GM19328 (cell line): ENCODE measurements at regions not wholly inside any gene's neighbourhood (a gene's known extent, or its start where the extent isn't known, plus 50 kb on each side); places are given as distances from the start of the nearest gene placed in this dataset.
"Not testable (repeated sequence)": the region's sequence is repeated elsewhere in the genome, so short reads cannot be mapped to it uniquely, and the experiment has no call there.

Experiments used
- ATAC-seq: cut with Tn5 transposase; IDR thresholded peaks from one replicate; pipeline ENCODE4 v1.9.1; 2021; ENCODE audit warnings: mild to moderate bottlenecking, moderate library complexity; ENCODE audit not compliant: unreplicated experiment

DNA sequence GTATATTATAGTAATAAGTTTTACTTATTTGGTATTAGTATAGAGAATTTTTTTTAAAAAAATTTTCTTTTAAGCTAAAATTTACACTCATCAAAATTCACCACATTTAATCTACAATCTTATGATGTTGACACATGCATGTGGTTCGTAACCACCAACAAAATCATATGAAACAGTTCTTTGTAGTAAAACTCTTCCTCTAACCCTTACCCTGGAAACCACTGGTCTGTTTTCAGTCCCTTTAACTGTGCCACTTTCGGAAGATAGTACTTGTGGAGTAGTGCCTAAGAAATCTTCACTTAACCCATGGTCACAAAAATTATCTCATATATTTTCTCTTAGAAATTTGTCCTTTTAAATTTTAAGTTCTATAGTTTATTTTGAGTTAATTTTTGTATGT lies 1498.8 kb downstream of the MAT2B start:
- no peak for ATAC-seq

DNA sequence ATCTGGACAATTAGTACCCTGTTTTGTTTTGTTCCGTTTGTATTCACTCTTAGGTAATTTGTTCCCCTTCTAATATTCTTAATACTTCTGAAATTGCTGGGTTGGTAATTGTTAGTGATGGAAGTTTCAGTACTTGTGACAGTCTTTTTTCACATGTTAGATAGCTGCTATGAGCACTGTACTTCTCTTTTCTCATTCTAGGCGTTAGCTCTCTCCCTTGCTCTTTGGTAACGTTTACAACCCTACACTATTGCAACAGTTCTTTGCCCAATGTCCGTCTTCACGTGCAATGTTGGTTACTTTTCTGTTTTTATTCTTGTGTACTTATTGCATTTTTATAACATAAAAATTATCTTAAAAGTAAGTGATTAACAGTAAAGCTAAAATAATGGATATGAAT lies 1509.0 kb downstream of the MAT2B start:
- ATAC-seq = no peak

DNA sequence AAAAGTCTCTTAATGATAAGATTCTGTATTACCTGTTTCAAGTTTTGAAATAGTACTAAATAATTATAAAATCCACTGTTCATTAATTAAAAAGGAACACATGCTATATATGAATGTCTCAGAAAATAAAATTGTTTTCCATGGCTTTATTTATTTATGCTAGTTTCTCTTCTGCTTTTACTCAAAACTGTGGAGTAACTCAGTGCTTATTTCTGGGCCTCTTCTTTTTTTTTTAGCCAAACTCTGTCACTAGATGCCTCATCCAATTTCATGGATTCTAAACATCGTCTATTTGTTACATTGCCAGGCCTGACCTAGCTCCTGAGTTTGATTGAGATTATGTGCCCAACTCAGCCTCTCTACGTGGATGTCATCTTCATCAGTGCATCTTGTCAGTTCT lies 1509.7 kb downstream of the MAT2B start:
- no peak for ATAC-seq

DNA sequence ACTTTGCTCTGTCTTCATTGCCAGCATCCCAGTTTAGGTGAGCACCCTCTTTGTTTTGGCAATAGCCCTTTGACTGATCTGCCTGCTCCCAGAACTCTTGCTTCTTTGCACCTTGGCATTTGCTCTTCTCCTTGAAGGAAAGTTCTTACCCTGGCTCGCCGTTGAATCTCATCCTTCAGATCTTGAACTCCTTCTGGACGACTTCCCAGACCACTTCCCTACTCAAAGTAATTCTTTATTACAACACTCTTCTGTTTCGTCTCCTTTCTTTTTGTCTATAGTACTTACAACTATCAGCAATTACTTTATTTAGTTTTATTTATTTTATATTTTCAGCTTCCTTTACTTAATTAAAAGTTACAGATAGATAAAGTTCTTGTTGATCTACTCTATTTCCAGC lies 1510.1 kb downstream of the MAT2B start:
- no peak for ATAC-seq

DNA sequence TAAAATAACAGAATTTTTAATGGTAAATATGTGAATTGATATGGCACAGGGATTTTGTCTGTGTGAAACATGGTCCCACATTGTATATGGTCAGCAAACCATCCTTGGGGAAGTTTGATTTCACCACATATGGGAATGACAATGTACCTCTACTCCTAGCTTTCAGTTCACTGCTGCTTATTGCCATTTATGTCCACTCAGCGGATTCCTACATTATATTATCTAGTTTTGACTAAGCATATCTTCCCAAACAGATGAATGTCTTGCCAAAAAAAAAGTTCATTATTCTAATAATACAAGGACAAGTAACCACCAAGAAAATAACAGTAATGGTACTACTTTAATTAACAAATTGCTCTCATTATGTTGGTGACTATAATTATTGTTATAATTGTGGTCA lies 1521.6 kb downstream of the MAT2B start:
- no peak for ATAC-seq

DNA sequence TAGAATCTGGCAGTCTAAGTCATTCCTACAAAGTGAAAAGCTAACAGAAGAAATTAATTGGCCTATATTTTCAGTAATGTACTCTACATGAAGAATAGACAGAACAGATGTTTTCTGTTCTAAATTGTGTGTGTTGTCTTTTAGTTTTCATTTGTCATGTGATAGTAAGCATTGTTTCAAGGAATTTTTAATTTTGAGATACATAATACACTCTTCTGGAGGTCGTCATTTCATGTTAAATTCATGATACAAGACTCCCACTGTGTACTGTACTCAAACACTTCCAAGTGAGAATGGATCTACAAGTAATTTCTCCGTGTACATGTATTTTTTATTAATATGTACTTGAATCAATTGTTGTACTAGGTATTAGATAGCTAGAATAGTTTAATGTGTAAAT lies 1522.9 kb downstream of the MAT2B start:
- ATAC-seq = no peak

DNA sequence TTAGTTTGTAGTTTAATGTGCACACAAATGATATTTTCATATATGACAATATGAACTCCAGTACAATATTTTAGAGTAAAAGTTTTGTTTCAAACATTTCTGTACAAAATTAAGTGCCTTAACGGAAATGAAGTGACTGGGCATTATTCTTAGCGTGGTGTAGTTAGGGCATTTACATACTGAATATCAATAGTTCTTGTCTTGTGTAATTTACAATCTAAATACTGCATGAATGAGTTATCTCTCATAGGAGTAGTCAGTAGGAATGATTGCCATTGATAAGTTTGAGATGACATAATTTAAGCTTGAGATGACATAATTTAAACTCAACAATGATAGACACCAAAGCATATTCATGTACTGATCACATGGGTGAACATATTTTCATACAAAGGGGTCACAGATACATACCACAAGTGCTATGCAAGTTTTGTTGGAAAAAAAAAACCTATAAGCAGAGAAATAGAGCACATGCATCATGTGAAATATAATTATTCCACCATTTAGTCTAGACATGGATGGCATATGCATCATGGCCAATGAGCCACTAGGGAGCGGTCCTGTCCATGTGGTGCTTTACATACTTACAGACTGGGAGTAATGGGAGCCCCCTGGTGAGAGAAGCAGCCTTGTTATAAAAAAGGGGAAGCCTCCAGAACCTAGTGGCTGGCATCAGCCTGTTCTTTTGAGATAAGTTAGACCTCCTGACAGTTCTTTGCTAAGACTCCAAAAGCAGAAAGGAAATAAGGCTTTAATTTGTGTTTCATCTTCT lies 1523.9 kb downstream of the MAT2B start:
- no peak for ATAC-seq

DNA sequence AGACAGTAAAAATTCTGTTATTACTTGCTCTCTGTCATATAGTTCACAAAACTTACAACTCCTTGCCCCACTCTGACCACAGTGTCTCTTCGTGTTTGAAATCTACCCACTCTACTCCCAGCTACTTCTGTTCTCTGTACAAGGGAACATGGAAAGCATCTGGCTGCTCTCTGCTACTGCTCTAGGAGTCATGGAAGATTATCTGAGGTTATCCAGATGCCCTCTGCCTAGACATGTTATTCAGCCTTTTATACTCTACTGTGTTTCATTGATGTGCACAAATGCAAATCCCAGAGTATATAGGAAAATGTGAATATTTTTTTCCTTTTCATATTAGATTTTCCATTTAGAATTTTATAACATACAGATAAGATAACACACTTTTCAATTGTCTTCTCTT lies 1525.6 kb downstream of the MAT2B start:
- no peak for ATAC-seq

DNA sequence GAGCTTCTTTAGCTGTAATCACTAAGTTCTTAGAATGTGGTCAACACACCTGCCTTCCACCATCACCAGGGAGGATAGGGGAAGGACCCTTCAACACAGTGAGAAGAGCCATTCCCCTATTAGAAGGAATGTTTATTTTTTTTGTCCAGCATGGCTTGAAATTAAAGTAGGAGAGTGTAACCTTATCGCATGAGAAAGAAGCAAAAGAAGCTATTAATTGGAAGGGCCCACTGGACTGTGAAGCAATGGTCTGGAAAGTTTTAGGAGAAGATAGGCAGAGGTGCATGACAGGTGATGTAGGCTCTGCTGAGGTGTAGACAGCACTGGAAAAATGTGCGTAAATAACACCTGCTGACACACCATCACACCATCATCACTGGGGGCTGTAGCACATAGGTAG lies 1526.0 kb downstream of the MAT2B start:
- no peak for ATAC-seq

DNA sequence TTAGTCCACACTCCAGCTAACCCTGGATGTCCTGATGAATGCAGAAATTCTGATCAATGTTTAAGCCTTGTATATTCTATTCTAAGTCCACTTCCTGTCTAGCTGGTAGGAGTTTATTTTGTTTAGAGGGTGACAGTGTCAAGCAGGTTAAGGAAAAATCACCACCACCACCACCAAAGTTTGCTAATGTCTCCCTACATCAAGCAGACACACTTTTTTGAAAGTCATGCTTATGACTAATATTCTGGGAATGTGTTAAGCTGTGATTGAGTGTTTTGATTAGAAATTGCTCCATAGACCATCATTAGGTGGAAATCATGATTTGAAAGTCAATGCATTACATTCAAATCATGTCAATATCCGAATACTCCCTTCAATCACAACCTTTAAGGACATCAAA lies 1530.1 kb downstream of the MAT2B start:
- no peak for ATAC-seq

DNA sequence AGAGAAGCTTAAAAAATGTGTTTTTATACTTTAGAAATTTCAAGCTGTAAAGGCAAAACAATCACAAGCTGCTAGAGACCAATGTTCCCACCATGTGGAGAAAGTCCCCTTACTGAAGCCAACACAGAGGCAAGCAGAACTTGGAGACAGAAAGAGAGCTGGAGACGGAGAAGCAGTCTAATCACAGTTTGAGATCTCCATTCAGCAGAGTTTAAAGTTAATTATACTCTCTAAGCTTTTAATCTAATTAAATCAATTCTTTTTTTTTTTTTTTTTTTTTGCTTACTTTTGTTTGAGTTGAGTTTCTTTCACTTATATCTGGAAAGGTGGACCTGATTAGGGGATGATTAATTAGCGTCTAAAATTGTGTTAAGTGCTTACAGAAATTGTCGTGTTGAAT lies 1534.3 kb downstream of the MAT2B start:
- ATAC-seq = no peak

DNA sequence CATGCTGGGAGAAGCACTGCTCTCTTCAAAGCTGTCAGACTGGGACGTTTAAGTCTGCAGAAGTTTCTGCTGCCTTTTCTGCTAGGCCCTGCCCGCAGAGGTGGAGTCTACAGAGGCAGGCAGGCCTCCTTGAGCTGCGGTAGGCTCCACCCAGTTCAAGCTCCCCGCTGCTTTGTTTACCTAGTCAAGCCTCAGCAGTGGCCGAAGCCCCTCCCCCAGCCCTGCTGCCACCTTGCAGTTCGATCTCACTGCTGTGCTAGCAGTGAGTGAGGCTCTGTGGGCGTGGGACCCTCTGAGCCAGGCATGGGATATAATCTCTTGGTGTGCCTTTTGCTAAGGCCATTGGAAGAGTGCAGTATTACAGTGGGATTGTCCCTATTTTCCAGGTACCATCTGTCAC lies 1540.5 kb downstream of the MAT2B start:
- ATAC-seq = not testable (repeated sequence)

DNA sequence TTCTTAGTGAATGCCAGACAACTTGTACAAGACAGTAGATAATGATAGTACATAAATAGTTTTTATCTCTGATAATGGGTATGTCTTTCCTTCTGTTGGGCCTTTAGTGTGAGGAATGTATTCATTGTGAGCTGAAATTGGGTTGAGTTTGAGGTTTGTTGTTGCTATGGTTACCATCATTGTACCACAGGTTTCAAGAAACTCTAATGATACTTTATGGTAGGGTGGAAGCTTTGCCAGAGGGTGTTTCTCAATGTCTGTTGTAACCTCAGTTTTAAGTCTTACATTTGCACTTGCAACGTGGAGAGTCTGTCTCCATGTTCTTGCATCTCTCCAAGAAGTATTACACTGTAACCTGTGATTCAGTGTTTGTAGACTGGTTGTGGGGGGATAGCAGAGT lies 1550.1 kb downstream of the MAT2B start:
- ATAC-seq = no peak

DNA sequence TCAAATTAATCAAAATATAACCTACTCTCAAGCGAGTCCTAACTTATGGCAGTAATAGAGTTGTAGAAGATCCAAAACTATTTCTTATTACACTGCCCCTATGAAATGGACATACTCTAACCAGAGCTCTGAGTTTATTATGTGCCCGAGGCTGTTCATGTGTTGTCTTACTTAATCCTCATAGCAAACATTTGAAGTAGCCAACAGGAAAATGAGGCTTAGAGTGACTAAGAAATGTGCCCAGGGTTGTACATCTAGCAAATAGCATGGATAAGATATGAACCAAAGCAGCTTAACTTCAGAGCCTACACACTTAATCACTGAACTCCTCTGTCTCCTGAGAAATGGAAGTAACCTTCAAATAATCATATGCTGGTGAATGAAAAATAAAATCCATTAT lies 1551.7 kb downstream of the MAT2B start:
- no peak for ATAC-seq

DNA sequence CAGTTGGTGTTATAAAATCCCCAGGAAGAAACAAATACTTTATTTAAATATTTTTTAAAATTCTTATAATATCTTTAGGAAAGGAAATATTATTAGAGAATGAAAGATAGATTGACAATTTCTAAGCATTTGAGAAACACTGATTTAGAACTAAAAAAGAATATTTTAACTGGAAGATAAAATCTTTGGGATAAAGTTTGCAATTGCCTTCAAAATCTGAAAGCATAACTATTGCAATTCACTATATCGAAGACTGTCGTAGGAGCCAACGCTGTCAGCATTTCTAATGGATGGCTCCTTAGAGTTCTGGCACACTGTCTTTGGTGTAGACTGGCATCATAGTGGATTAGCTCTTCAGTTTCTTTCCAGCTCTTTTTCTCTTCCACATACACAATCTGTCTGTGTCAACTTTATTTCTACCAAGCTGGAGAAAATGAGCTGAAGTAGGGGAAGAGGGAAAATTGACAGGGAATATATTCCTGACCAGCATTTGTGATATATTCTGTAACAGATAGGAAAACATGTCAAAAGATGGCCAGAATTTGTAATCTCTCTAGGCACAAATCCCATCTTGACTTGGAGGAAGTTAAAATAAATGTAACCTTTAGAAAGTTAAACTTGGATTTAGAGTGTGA lies 1561.4 kb downstream of the MAT2B start:
- no peak for ATAC-seq

DNA sequence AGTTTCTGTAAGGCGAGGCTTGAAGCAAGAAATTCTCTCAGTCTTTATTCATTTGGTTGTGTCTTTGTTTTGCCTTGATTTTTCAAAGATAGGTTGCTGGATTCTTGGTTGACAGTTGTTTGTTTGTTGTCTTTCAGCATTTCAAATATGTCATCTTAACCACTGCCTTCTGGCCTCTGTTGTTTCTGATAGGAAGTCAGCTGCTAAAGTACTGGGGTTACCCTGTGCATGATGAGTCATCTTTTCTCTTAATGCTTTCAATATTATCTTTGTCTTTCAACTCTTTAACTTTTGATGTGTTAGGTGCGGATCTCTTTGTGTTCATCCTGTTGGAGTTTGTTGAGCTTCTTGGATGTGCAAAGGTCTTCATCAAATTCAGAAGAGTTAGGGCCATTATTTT lies 1571.3 kb downstream of the MAT2B start:
- ATAC-seq = no peak

DNA sequence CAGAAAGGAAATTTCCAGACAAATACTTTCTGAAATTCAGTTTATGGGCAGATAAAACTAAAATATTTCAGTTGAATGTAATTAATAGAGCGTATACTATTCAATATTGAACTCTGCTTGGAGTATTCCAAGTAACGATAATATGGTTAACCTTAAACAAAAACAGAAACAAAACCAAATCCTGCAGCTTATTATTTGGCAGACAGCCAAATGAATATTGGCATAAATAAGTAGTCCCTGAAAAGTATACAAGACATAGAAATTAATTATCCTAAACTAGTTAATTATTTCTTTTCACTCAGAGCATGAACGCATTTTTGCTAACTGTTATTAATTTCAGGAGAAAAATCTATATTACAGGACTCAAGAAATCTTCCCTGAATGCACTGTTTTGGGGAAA lies 1574.0 kb downstream of the MAT2B start:
- ATAC-seq = no peak

DNA sequence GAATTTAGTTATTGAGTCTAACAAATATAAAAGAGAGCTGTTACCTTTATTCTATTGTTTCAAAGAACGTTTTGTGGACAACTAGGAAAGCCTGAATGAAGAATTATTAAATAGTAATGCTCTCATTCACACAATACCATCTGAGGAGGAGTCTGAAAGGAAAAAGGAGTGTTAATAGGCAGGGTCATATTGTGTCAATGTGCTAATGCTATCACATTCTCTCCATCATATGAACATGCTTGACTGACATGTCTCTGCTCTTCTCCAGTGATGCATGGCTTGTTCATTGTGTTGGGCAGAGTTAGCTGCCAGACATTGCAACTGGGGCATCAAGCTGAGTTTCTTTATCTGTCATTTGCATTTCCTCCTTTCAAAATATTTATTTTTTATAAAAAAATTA lies 1578.0 kb downstream of the MAT2B start:
- ATAC-seq = no peak

DNA sequence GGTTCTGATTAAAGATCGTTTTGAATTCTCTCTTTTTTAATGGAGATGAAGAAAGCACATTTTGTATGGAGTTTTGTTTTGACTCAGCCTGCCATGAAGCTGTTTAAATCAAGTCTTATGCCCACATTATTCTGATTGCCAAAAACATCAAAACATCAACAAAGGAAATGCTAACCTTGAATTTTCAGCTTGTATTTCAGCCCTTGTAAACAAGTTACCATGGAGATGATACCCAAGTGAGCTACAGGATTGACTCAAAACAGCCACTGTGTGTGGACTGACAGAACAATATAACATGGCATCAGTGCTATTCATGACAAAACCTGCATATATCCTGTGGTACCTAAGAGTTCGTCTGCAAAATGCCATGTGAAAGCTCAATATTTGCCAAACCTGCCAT lies 1581.0 kb downstream of the MAT2B start:
- ATAC-seq = no peak

DNA sequence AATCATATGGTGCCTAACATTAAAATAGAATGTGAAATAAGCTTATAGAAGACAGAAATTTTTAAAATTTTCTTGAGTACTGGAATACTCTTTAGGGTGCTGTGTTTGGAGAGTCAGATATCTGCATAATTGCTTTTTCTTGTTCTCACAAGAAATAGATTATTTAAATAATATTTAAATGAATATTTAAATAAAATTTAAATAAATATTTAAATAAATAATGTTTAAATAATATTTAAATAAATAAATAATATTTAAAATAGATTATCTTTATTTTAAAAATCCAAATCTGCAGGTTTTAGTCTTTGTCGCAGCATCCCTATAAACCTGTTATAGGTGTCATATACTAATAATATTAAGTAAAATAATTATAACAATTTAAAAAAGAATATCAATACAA lies 1589.4 kb downstream of the MAT2B start:
- ATAC-seq = no peak

DNA sequence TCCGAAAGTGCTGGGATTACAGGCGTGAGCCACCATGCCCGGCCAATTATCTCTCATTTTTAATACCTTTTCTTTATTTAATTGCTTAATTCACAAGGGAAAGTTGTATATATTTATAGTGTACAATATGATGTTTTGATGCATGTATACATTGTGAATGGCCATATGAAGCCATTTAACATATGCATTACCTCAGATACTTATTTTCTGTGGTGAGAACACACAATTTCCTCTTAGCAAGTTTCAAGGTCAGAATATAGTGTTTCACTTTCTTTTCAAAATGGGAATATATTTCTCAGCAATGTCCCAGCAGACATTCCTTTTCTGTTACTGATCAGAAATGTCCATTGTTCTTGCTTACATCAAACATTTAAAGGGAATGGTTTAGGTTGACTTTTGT lies 1596.3 kb downstream of the MAT2B start:
- no peak for ATAC-seq

DNA sequence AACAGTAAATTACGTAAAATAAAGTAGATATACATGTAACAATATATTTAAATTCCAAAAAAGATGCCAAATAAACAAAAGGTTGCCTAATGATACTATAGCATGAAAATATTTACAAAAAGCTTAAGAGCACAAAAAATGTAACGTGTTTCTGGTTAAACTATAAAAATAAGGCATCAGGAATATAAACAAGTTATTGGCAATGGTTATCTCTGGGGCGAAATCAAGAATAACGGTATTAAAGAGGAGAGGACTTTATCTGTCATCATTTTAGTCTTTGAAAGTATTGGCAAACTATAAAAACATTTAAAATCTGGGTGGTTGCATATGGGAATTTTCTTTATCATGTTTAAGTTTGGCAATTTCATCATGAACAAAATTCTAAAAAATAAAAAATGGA lies 1599.2 kb downstream of the MAT2B start:
- ATAC-seq = no peak

DNA sequence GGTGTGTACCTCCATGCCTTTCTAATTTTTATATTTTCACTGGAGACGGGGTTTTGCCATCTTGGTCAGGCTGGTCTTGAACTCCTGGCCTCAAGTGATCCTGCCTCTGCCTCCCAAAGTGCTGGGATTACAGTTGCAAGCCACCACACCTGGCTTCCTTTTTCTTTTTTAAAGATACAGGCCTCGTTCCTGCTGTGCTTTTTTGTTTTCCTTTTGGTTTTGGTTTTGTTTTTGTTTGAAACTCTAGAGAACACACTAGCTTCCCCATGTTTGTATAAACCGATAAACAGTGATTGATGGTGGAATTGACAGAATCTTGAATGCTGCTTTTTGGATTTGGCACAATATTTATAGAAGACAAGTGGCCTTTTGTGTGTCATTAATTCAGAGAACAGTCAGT lies 1603.4 kb downstream of the MAT2B start:
- ATAC-seq = no peak
